ENCODE measurements at regions not wholly inside any gene's neighbourhood (a gene's known extent, or its start where the extent isn't known, plus 50 kb on each side); places are given as distances from the start of the nearest gene placed in this dataset.

DNA sequence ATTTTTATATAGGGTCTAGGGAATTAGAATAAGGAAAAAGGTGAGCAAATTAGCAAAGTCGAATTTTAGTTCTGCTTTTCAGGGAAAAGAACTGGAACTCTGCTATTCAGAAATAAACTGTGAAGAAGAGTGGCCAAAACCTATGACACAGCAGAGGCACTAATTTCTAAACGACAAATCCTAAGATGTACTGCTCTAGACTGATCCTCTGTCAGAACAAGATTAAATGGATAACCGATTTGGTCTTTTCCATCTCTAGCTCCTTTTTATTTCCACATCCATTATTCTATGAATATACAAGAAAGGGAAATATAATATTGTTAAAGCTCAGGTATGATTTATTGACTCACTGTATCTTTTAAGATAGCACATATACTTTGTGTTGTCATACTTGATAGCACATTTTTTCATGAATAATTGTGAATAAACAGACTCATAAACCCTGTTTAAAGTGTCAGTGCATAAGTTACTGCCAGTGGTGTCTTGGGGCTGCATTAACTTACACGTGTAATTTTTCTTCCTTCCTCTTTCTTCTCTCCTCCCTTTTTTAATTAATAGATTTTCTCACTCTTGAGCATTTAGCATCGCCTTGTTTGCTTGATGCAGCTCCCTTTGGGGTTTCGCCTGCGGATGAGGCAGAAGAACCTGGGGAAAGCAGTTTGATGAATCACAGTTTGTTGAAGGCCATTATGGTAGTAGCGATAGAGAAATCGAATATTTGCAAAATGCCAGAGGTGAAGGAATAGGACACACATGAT lies 496.6 kb downstream of the ADGRL2 start:
- no peak for DNase-seq

DNA sequence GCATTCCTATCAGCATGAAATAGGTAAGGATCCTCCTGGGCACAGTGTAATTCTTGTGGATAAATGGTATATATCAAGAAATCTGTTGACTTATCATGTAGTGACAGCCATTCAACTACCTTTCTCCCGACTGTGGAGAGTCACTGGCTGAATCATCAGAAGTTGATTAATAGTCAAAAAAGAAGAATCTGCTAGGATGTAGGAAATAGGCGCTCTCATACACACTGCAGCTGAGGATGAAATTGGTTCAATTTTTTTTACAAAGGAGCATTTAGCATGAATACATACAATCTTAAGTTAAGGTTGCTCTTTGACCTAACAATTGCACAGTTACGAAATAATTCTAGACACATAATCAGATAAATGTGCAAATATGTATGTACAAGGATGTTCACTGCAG lies 486.8 kb downstream of the ADGRL2 start:
- DNase-seq = no peak

DNA sequence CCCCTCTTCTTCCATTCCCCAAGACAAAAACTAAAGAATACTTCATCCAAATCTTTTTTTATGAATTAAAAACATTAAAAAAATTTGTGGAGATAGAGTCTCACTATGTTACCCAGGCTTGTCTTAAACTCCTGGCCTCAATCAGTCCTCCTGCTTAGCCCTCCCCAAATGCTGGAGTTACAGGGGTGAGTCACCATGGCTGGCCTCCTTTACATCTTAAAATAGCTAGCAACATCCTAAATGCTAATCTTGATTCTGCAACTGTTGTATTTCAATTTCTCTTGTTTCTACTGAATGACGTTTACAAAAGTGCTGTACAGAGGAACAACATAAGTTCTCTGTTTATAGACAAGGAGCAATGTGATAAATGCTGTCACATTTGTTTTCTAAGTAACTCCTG lies 483.5 kb downstream of the ADGRL2 start:
- DNase-seq = no peak

DNA sequence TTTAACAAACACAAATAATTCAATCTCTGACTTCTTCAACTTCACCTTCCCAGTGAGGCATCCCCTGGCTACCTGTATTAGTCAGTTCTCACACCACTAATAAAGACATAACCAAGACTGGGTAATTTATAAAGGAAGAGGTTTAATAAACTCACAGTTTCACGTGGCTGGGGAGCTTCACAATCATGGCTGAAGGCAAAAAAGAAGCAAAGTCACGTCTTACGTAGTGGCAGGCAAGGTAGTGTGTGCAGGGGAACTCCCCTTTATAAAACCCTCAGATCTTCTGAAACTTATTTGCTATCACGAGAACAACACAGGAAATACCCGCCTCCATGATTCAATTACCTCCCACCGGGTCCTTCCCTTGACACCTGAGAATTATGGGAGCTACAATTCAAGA lies 478.5 kb downstream of the ADGRL2 start:
- no peak for DNase-seq

DNA sequence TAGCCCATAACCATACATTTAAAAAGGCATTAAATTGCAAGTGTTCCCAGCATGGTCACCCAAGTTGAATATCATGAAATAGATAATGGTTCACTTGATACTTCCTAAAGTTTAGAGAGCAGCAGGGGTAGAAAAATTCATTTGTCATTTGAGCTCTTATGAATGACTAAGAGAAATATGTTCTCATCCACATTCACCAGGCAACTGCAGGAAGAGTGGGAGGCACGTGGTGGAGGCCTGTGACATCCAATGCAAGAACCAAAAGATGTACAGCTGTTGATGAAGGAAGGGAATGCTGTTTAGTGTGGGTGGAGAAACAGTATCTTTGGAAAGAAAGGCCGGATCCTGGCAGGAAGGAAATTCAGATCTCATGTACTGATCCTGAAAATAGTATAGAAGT lies 473.1 kb downstream of the ADGRL2 start:
- no peak for DNase-seq

DNA sequence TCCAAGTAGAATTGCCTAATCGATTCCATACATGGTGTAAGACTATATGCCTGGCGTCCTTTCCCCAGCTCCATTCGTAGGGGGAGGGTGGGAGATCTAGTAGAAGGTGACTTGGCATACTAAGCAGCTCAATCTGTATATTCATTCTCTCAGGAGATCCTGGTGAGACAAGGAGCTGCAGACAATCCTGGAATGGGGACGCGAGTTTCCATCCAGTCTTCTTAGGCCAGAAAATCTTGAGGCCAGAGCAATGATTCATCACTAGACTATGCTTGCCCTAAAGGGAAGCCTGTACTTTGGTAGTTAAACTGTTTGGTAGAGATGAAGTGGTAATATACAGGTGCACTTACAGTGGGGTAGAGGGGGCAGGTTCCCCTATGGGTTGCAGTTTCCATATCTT lies 468.7 kb downstream of the ADGRL2 start:
- DNase-seq = no peak

DNA sequence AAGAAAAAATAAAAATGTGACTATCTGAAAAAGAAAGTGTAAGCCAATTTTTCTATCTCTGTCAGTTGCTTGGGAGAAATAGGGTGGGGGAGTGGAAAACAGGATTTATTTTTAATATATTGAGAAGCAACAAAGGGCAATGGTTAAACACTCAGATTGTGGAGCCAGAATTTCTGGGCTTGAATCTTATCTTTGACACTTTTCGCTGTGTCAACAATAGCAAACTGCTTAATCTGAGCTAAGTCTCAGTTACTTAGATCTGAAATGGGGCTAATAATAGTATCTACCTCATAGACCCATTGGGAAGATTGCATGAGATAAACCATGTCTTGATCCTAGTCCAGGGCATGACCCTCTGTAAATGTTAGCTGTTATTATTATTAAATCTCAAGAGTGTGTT lies 468.1 kb downstream of the ADGRL2 start:
- no peak for DNase-seq

DNA sequence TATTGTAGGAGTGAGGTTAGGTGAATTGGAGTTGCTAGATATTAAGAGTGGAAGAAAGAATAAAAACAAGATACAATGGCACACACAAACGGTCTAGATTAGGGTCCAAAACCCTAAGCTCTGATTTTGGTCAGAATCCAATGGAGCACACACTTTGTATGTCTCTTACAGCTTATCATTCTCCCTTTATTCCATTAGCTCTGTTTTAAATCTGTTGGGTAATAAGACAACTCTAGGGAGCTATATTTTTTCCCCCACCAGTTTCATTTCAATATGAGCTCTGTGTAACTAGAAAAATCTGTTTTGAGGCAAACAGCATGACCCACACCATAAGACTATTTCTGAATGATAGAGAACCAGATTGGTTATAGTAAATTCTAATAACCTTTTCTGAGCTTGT lies 465.6 kb downstream of the ADGRL2 start:
- no peak for DNase-seq

DNA sequence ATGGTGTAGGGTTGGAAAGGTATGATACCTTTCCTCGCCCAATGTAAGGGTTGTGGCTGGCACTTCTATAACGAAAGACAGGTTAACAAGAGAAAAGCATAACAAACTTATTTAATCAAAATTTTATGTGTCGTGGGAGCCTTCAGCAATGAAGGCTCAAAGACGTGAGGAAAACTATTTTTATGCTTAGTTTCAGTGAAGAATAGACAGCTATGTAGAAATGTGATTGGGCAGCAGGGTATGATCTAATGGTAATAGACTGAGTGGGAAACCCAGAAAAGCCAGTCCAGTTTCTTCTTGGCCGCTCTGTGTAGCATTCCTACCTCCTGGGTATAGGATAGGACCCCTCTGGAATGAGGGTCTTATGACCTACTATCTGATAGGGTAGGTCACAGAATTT lies 464.7 kb downstream of the ADGRL2 start:
- no peak for DNase-seq

DNA sequence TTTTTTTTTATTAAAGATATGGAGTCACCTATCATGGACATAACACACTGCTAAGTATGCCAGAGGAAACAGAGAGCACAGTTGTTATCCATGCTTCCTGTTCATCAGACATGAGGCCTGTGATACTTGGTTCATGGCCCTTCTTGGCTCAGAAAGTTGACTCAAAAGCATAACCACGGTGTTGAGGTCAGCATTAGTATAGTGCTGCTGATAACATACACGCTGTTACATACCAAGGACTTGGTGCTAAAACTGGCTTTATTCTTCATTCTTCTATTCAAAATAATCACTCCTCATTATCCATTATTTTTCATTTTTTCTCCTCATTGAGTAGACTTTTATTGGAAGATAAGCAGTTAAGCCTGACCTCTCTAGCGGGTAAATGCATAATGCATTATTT lies 464.1 kb downstream of the ADGRL2 start:
- DNase-seq = no peak

DNA sequence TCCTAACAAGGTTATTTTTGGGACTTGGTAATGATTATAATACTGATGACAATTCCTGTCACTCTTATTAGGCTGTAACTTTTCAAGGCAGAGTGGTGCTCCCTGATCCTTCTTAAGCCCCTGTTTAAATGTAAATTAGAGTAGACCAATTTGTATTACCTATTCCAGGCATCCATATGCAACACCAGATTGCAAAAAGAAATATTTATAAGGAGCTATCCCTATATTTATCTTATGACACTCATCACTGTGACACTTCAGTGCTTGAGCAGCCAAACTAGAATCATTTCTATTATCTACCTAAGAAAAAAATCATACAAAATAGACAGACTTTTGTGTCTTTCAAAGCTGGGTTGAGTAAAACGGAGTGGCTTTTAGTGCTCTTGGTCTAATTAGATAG lies 462.7 kb downstream of the ADGRL2 start:
- no peak for DNase-seq

DNA sequence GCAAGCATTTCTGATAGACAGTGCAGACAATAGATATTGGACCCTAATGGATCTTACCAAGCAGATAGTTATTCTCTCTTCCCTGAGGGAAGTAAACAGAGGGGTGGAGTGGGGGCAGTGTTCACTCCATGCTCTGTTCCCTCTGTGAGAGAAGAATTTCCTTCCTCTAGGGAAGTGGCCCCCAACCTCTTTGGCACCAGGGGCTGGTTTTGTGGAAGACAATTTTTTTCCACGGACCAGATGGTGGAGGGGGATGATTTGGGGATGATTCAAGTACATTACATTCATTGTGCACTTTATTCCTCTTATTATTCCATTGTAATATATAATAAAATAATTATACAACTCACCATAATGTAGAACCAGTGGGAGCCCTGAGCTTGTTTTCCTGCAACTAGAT lies 459.9 kb downstream of the ADGRL2 start:
- no peak for DNase-seq

DNA sequence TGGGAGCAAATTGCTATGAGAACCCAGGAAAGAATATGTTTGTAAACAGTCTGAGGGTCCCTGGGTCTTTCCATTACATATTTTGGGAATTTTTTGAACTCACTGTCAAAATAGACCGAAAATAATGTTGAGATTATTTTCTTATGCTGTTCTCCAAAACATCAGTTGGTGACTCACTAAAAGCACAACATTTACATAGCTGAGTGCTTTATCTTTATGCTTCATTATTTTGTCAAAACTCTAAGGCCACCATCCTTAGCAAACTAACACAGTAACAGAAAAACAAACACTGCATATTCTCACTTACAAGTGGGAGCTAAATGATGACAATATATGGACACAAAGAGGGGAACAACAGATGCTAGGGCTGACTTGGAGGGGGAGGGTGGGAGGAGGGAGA lies 459.3 kb downstream of the ADGRL2 start:
- DNase-seq = no peak

DNA sequence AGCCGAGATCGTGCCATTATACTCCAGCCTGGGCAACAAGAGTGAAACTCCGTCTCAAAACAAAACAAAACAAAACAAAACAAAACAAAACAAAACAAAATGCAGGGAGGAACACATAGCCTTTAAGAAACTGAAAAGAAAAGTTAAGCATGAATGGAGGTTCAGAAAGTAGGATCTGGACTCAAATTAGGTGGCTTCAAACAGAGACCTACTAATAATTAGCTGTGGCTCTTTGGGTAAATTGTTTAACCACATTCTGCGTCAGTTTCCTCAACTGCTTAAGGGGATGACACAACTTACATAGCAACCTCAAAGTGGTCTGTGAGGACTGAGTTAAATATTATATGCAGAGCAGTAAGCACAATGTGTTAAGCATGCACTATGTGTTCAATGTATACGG lies 458.2 kb downstream of the ADGRL2 start:
- DNase-seq = no peak

DNA sequence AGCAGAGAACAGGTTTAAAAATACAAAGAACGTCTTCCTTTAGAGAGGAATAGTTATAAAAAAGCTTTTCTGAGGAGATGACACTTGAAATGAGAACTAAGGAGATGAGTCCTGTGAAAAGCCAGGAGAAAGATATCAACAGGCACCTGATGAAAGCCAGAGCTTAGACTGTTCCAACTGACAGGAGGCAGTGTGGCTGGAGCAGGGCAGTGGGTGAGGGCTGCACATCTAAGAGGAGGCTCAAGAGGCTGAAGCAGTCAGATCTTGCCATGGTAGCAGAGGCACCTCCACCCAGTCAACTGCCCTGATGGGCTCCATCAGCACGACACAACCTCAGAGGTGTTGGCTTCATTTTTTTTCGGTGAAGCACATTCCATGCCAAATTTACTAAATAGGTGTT lies 445.3 kb downstream of the ADGRL2 start:
- no peak for DNase-seq

DNA sequence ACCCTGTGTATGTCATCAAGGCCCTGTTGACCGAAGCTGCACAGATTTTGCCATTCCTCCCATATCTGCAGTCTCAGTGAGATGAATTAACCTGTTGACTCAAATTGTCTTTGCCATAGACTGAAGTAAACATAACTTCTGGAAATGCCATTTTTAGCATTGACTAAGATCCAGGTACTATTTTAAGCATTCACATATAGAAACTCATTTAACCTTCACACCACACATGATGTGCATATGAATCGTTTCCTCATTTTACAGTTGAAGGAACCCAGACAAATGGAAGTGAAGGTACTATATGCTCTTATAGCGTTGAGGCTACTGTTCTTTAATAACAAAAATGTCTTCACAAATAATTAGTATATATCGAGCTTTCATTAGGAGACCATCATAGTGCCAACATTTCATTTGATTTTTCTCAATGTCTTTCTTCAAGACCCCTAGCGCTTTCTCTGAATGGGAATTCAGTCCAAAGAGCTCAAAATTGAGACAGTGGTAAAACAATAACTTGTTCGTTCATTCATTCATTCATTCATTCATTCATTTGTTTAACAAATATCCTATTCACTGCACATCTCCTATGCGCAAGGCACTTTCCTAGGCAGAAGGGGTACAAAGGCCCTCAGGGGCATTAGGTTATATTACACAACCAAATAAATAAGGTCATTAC lies 444.7 kb downstream of the ADGRL2 start:
- no peak for DNase-seq

DNA sequence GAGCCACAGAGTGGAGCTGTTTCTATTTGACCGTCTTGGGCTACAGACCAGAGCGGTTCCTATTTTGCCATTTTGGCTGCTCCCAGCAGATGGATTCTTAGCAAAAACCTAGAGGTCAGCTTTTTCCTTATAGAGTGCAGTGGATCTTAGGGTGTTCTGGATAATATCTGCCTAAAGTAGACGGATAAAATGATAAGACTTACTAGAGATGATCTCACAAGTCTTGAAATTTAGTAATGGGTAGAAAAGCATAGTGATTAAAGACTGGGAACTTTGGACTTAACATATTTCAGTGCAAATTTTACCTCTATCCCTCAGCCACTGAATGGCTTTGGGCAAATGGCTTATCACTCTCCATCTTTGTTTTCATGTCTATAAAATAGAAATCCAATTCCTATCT lies 439.8 kb downstream of the ADGRL2 start:
- DNase-seq = no peak

DNA sequence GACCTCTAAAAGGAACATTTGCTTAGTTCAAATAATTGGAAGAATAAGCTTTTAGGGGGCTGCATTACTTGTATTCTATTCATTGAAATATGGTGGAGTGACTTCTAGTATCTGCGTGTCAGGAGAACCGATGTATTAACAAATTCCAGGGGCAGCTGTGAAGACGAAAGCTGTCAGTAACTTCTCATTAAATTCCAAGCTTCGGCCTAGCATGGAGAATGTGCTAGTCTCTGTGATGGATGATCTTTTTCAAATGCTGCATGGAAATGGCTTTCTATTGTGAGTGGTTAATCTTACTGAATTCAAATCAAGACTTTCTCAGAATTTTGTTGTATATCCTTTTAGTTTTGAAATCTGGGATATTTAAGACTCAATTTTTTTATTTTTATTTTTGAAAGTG lies 429.9 kb downstream of the ADGRL2 start:
- DNase-seq = no peak

DNA sequence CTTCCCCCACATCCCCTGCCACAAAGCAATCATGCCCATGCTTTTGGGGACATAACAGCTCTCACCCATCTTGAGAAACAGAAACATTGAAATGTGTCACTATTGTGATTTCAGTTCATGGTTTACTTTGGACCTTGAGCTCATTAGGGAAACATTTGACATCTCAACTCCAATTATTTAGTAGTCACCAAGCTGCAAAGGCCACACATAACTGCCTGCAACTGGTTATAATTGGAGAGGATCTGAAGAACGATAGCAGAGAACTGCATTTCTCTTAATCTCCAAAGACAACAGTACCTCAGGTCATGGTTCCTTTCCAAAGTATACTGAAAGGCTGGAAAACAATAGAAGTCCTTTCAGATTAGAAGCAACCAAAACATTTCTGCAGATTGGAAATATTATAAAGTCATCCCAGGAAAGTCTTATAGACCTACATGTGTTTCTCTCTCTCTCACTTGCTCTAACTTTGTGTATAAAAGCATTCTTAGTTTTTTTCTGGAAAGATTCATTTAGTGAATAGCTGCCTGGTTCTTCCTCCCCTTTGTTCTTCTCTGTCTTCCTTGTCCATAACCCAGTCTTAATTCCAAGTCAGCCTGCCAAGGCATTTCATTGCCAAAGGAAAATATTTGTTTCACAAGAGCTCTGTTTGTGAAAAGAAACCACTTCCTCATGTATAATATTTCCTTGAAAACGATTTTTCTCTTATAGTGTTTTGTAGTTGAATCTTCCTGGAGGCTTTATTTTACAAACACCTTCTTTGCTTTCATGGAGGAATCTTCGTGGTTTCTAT lies 426.8 kb downstream of the ADGRL2 start:
- DNase-seq = no peak

DNA sequence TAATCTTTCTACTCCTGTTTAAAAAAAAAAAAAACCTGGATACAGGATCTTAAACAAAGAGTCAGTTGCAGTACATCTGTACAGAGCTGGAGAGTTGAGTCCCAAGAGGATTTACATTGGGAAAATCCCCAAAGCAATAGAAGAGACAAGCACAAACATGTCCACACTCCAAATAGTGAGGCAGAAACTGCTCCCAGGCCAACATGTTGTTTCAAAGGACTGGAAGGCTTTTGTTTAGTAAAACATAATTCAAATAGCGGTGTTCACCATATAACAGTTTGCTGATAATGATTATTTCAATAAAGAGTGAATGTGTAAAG lies 425.4 kb downstream of the ADGRL2 start:
- peak; percentile 99 for DNase-seq

DNA sequence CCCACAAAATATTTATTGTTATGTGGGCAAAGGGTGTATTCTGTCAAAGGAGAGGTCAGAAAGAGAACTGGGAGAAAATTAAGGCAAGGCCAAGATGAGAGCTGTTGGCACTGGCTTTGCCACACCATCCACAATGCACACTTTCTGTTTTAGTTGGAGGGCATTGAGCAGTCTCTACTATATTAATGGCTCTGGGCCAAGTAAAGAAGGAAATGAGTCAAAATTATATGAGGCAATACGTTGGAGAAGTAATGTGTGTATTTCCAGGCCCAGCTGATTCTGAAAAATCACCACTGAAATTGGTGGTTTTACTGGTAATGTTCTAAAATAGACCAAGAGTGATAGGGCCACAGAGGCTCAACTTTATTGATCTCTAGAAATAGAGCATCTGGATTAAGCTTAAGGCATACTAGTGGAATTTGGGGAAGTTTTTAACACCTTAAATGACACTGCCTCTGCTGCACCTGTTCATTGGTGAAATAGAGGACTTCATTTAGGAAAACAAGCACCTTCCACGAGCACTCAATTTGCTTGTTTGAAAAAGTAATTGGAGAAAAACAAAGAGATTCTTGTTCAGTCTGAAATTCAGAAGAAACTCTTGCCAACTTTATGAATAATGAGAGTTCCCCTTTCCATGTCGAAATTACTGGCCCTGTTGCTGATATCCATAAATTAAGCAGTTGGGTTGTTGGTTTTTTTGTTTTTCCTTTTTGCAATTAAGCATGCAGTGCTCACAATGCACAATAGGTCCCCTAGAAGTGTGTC lies 424.9 kb downstream of the ADGRL2 start:
- DNase-seq = peak; percentile 99

DNA sequence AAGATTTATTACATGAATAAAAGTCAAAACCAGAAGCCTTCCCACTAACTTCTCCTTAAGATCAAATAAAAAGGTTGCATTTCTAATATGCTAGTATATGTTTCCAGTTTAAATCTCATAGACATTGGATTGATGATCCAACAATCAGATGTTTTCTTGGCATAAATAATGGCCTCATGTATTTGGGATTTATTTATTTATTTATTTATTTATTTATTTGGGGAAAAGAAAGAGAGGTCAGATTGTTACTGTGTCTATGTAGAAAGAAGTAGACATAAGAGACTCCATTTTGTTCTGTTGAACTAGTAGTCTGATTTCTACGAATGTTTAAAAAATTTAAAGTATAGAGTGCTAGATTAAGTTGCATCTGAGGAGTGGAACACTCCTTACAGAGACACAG lies 422.4 kb downstream of the ADGRL2 start:
- DNase-seq = no peak

DNA sequence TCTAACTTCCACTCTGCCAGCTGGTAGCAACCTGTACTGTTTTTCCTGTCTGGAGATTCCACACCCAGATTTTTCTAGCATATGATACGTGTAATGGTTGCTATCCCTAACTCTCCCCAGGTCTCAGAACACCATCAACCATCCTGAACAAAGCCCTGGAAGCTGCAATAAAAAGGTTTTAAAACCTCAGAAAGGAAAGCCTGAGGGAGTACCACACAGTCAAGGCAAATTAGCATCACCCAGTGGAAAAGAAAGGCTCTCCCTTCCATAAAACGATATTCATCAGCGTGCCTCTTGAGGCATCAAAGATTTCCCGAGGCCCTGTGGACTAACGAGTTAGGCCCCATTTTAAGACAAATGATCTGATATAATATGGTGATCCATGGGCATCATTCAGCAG lies 421.0 kb downstream of the ADGRL2 start:
- DNase-seq = no peak

DNA sequence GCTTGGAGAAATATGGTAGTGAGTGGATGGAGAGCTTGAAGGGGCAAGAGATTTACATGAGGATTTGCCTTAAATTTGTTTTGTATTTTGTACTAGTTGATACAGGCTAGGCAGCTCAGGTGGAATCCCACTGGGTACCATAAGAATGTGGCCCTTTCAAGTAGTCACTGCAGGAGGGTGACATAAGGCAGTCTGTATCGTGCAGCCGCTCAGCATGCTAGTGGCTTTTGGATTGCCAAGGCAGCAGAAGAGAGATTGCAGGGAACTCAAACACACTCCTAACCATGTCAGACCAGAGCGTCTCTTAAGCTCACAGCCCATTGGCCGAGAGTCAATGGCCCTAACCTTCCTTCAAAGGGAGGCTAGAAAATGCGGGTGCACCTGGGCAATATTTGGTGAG lies 420.0 kb downstream of the ADGRL2 start:
- no peak for DNase-seq

All from NCI-H1105 treated with DMSO at 0.1 percent for 48 hours (cell line).